RWPE2 (cell line): ENCODE measurements at regions not wholly inside any gene's neighbourhood (a gene's known extent, or its start where the extent isn't known, plus 50 kb on each side); places are given as distances from the start of the nearest gene placed in this dataset.

Experiments used
- ATAC-seq: fragments of 200-7000 bp; cut with Tn5 transposase; 3 replicates; pipeline ENCODE4 v1.9.1; 2021; ENCODE audit warnings: low read depth
- DNase-seq: peaks from one replicate; pipeline ENCODE4 v3.0.0-alpha.2; 2020; ENCODE audit warnings: low spot score
- H3K27ac ChIP-seq: fragments of 450-650 bp; 2 replicates; pipeline ENCODE4 v1.5.1; 2017; ENCODE audit warnings: mild to moderate bottlenecking; ENCODE audit not compliant: poor library complexity, severe bottlenecking
- H3K27me3 ChIP-seq: fragments of 250-450 bp; sonication (Bioruptor Pico); 2 replicates; pipeline ENCODE4 v1.5.1; 2021; ENCODE audit warnings: mild to moderate bottlenecking, moderate library complexity; ENCODE audit not compliant: insufficient read depth, poor library complexity, severe bottlenecking
- H3K36me3 ChIP-seq: fragments of 250-450 bp; sonication (Bioruptor Pico); 2 replicates; pipeline ENCODE4 v1.5.1; 2020; ENCODE audit warnings: low read depth, mild to moderate bottlenecking, moderate library complexity
- H3K4me1 ChIP-seq: fragments of 250-450 bp; sonication (Bioruptor Pico); 2 replicates; pipeline ENCODE4 v1.5.1; 2021; ENCODE audit warnings: mild to moderate bottlenecking, moderate library complexity; ENCODE audit not compliant: insufficient read depth, poor library complexity, severe bottlenecking
- H3K4me3 ChIP-seq: fragments of 250-450 bp; sonication (Bioruptor Pico); 2 replicates; pipeline ENCODE4 v1.5.1; 2021; ENCODE audit warnings: mild to moderate bottlenecking, moderate library complexity; ENCODE audit not compliant: severe bottlenecking
- H3K9me3 ChIP-seq: fragments of 250-450 bp; sonication (Bioruptor Pico); 2 replicates; pipeline ENCODE4 v1.5.1; 2021; ENCODE audit warnings: mild to moderate bottlenecking, moderate library complexity; ENCODE audit not compliant: severe bottlenecking
- CTCF ChIP-seq: fragments of 450-650 bp; IDR thresholded peaks from one replicate; pipeline ENCODE4 v1.5.1; 2017; ENCODE audit warnings: mild to moderate bottlenecking, moderate library complexity; ENCODE audit not compliant: poor library complexity, severe bottlenecking

- no peaks in the 10 kb centered on the region for H3K4me1 ChIP-seq
- peaks cover 3% of the 10 kb centered on the region for H3K27me3 ChIP-seq
- H3K9me3 ChIP-seq, result no peaks in the 10 kb centered on the region
- H3K36me3 ChIP-seq, result no peaks in the 10 kb centered on the region
- H3K27ac ChIP-seq, result no peak overlapping the region
- TF ChIP-seq CTCF, result no peak
- no peak overlapping the region for H3K4me3 ChIP-seq
- DNase-seq, result no peak
- no peak; the same call in 2 of the 3 replicates for ATAC-seq
Measured at GRCh38 chr2:52107124-52107523, 1075.2 kb upstream of the NRXN1 start.

GRCh38 chr2:52097071-52097470, 1065.1 kb upstream of the NRXN1 start:
- ATAC-seq, result no peak
- no peak for TF ChIP-seq CTCF
- Histone ChIP-seq H3K36me3 (no peaks in the 10 kb centered on the region), H3K27me3 (peaks cover 3% of the 10 kb centered on the region), H3K4me3 (no peak overlapping the region), H3K27ac (no peak overlapping the region), H3K4me1 (no peaks in the 10 kb centered on the region), H3K9me3 (no peaks in the 10 kb centered on the region)
- DNase-seq, result no peak

- no peak for TF ChIP-seq CTCF
- no peaks in the 10 kb centered on the region for H3K36me3 ChIP-seq
- ATAC-seq, result no peak
- no peaks in the 10 kb centered on the region for H3K9me3 ChIP-seq
- no peak overlapping the region for H3K27ac ChIP-seq
- no peaks in the 10 kb centered on the region for H3K27me3 ChIP-seq
- DNase-seq, result no peak
- H3K4me3 ChIP-seq, result no peak overlapping the region
- H3K4me1 ChIP-seq, result no peaks in the 10 kb centered on the region
Measured at GRCh38 chr2:52084759-52085158, 1052.8 kb upstream of the NRXN1 start.

GRCh38 chr2:52083214-52083613, 1051.3 kb upstream of the NRXN1 start:
- DNase-seq (no peak), ATAC-seq (no peak)
- Histone ChIP-seq H3K9me3 (no peaks in the 10 kb centered on the region), H3K36me3 (no peaks in the 10 kb centered on the region), H3K4me1 (no peaks in the 10 kb centered on the region), H3K27ac (no peak overlapping the region), H3K4me3 (no peak overlapping the region), H3K27me3 (no peaks in the 10 kb centered on the region)
- TF ChIP-seq CTCF, result no peak

- DNase-seq (no peak), ATAC-seq (no peak)
- no peaks in the 10 kb centered on the region for H3K27me3 ChIP-seq
- no peak overlapping the region for H3K27ac ChIP-seq
- H3K9me3 ChIP-seq, result no peaks in the 10 kb centered on the region
- no peak for TF ChIP-seq CTCF
- no peaks in the 10 kb centered on the region for H3K36me3 ChIP-seq
- H3K4me3 ChIP-seq, result no peak overlapping the region
- no peaks in the 10 kb centered on the region for H3K4me1 ChIP-seq
Measured at GRCh38 chr2:52082646-52083045, 1050.7 kb upstream of the NRXN1 start.
